Neural progenitor cell (in vitro differentiated cells): ENCODE measurements at regions not wholly inside any gene's neighbourhood (a gene's known extent, or its start where the extent isn't known, plus 50 kb on each side); places are given as distances from the start of the nearest gene placed in this dataset.
A peak's percentile ranks its signal among the peaks of the same experiment; 100 is the strongest.

Source experiments
- DNase-seq: peaks from one replicate; pipeline ENCODE4 v3.0.0-alpha.2; 2016; ENCODE audit warnings: low spot score
- H2AFZ ChIP-seq: fragments of 200-600 bp; sonication (generic); replicated peaks from 2 replicates; pipeline ENCODE4 v1.6.1; 2016; ENCODE audit warnings: antibody characterized with exemption
- H3F3A ChIP-seq: fragments of 200-600 bp; sonication (generic); 2 replicates; pipeline ENCODE4 v1.6.1; 2016; ENCODE audit warnings: antibody characterized with exemption, low read depth
- H3K27ac ChIP-seq: fragments of 200-600 bp; sonication (generic); 2 replicates; pipeline ENCODE4 v1.5.1; 2016; ENCODE audit warnings: mild to moderate bottlenecking
- H3K27me3 ChIP-seq: fragments of 200-600 bp; sonication (generic); 2 replicates; pipeline ENCODE4 v1.6.1; 2016; ENCODE audit warnings: mild to moderate bottlenecking, moderate library complexity
- H3K36me3 ChIP-seq: fragments of 200-600 bp; sonication (generic); 2 replicates; pipeline ENCODE4 v1.5.1; 2016
- H3K4me1 ChIP-seq: fragments of 200-600 bp; sonication (generic); 2 replicates; pipeline ENCODE4 v1.6.1; 2016; ENCODE audit warnings: mixed run types
- H3K4me2 ChIP-seq: fragments of 200-600 bp; sonication (generic); 2 replicates; pipeline ENCODE4 v1.6.1; 2016
- H3K4me3 ChIP-seq: fragments of 200-600 bp; sonication (generic); 2 replicates; pipeline ENCODE4 v1.5.1; 2016
- H3K79me2 ChIP-seq: fragments of 200-600 bp; sonication (generic); 2 replicates; pipeline ENCODE4 v1.6.1; 2016; ENCODE audit warnings: low read depth
- H3K9ac ChIP-seq: fragments of 200-600 bp; sonication (generic); 2 replicates; pipeline ENCODE4 v1.6.1; 2016
- H3K9me3 ChIP-seq: fragments of 200-600 bp; sonication (generic); 2 replicates; pipeline ENCODE4 v1.5.1; 2016; ENCODE audit warnings: low read depth
- H4K20me1 ChIP-seq: fragments of 200-600 bp; sonication (generic); 2 replicates; pipeline ENCODE4 v1.6.1; 2016; ENCODE audit warnings: low read depth
- H3K27ac Mint-ChIP-seq: 3 replicates; pipeline ENCODE4 v1.8.0; 2021; ENCODE audit warnings: mixed read lengths
- H3K27me3 Mint-ChIP-seq: 2 replicates; pipeline ENCODE4 v1.8.0; 2022; ENCODE audit warnings: low read depth, mild to moderate bottlenecking, inconsistent platforms, moderate library complexity, mixed read lengths; ENCODE audit not compliant: insufficient read depth
- H3K36me3 Mint-ChIP-seq: 3 replicates; pipeline ENCODE4 v1.8.0; 2021; ENCODE audit warnings: mixed read lengths
- H3K4me1 Mint-ChIP-seq: 3 replicates; pipeline ENCODE4 v1.8.0; 2021; ENCODE audit warnings: mixed read lengths
- H3K4me3 Mint-ChIP-seq: 3 replicates; pipeline ENCODE4 v1.8.0; 2021; ENCODE audit warnings: mild to moderate bottlenecking, moderate library complexity, mixed read lengths
- H3K9me3 Mint-ChIP-seq: 3 replicates; pipeline ENCODE4 v1.8.0; 2020; ENCODE audit warnings: mixed read lengths
- EZH2 ChIP-seq: fragments of 200-600 bp; sonication (generic); IDR thresholded peaks from 2 replicates; pipeline ENCODE4 v1.6.1; 2017; ENCODE audit warnings: antibody characterized with exemption, mild to moderate bottlenecking, moderate library complexity
- EZH2phosphoT487 ChIP-seq: fragments of 200-600 bp; sonication (generic); IDR thresholded peaks from 2 replicates; pipeline ENCODE4 v1.6.1; 2017; ENCODE audit warnings: antibody characterized with exemption
- TF ChIP-seq, protein P1 (sequence below): fragments of 200-600 bp; sonication (generic); IDR thresholded peaks from 2 replicates; pipeline ENCODE4 v1.5.1; 2017; ENCODE audit warnings: antibody characterized with exemption, mild to moderate bottlenecking

DNA sequence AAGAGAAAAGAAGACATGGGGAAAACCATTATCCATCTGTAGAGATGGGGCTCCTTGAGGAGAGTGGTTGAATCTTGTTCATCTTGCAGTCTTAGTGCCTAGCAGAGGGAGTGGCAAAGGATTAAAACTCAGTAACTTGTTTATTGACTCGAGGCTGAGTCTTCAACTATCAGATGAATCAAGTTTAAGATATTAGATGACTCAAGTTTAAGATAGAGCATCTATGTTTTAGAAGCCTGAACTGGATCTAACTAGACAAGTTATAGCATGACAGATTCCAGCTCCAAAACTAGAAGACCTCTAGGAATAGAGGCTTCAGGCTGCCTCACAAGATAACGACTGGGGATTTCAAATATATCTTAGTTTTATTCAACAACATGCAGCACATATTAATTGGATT is 2277.2 kb upstream of the WWC1 start:
- Histone ChIP-seq H3K9ac (no peak overlapping the region), H3K4me1 (no peaks in the 10 kb centered on the region), H3K79me2 (no peaks in the 10 kb centered on the region), H3K27ac (no peak overlapping the region), H3K27me3 (no peaks in the 10 kb centered on the region), H3K36me3 (no peaks in the 10 kb centered on the region), H3K4me2 (no peak overlapping the region), H3F3A (no peaks in the 10 kb centered on the region), H2AFZ (peak overlapping the region; percentile 6), H3K4me3 (no peak overlapping the region), H4K20me1 (no peaks in the 10 kb centered on the region), H3K9me3 (no peaks in the 10 kb centered on the region)
- Mint-ChIP-seq H3K36me3 (no peaks in the 10 kb centered on the region), H3K4me3 (no peak overlapping the region), H3K27me3 (no peaks in the 10 kb centered on the region), H3K4me1 (no peaks in the 10 kb centered on the region), H3K9me3 (no peaks in the 10 kb centered on the region), H3K27ac (no peak overlapping the region)
- DNase-seq: no peak
- TF ChIP-seq, protein P1, sequence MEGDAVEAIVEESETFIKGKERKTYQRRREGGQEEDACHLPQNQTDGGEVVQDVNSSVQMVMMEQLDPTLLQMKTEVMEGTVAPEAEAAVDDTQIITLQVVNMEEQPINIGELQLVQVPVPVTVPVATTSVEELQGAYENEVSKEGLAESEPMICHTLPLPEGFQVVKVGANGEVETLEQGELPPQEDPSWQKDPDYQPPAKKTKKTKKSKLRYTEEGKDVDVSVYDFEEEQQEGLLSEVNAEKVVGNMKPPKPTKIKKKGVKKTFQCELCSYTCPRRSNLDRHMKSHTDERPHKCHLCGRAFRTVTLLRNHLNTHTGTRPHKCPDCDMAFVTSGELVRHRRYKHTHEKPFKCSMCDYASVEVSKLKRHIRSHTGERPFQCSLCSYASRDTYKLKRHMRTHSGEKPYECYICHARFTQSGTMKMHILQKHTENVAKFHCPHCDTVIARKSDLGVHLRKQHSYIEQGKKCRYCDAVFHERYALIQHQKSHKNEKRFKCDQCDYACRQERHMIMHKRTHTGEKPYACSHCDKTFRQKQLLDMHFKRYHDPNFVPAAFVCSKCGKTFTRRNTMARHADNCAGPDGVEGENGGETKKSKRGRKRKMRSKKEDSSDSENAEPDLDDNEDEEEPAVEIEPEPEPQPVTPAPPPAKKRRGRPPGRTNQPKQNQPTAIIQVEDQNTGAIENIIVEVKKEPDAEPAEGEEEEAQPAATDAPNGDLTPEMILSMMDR: no peak
- TF ChIP-seq EZH2: no peak
- TF ChIP-seq EZH2phosphoT487: no peak

DNA sequence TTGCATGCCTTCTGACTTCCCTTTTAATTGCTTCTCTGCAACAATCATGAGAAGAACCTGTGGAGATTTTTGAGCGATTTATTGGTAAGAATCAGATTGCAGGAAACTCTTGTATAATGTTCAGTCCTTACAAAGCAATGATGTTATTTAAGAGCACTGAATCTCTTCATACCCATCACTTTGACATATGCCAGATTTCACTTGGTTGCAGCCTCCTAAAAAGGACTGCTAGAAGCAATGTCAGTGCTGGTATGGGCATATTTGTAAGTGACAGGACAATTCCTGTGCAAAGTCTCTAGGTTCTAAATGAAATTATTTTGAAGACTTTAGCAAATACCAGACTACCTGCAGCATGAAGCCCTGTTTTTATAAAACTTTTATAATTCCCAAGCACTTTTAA is 2272.7 kb upstream of the WWC1 start:
- H3K4me1 ChIP-seq: no peaks in the 10 kb centered on the region
- no peak for DNase-seq
- no peaks in the 10 kb centered on the region for H3K9me3 Mint-ChIP-seq
- no peak overlapping the region for H3K4me2 ChIP-seq
- no peak overlapping the region for H3K9ac ChIP-seq
- no peaks in the 10 kb centered on the region for H3K27me3 ChIP-seq
- no peak overlapping the region for H3K4me3 Mint-ChIP-seq
- no peak overlapping the region for H3K27ac ChIP-seq
- TF ChIP-seq, protein P1: no peak
- no peak for TF ChIP-seq EZH2phosphoT487
- TF ChIP-seq EZH2: no peak
- no peaks in the 10 kb centered on the region for H3K27me3 Mint-ChIP-seq
- H2AFZ ChIP-seq: peak overlapping the region; percentile 22
- H4K20me1 ChIP-seq: no peaks in the 10 kb centered on the region
- no peaks in the 10 kb centered on the region for H3K79me2 ChIP-seq
- H3K36me3 ChIP-seq: no peaks in the 10 kb centered on the region
- no peaks in the 10 kb centered on the region for H3K4me1 Mint-ChIP-seq
- H3K27ac Mint-ChIP-seq: no peak overlapping the region
- no peak overlapping the region for H3K4me3 ChIP-seq
- H3F3A ChIP-seq: no peaks in the 10 kb centered on the region
- H3K9me3 ChIP-seq: no peaks in the 10 kb centered on the region
- H3K36me3 Mint-ChIP-seq: no peaks in the 10 kb centered on the region

DNA sequence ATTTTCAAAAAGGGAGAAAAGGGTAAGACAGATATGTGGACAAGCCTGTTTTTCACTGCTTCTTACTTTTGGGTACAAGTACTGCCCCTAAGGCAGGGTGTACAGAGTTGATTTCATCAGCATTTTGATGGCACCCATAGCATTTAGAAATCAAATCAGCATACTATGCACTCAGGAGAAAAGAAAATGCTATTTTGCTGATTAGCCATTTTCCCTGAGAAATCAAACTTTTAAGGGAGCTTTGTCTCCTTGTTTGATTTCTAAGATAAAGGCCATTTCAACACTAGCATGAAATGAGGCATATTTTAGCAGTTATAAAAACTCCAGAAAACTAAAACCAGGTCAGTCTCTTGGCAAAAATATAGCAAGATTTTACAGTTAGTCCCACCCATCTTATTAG is 2269.4 kb upstream of the WWC1 start:
- TF ChIP-seq EZH2 (no peak), EZH2phosphoT487 (no peak)
- TF ChIP-seq, protein P1: no peak

DNA sequence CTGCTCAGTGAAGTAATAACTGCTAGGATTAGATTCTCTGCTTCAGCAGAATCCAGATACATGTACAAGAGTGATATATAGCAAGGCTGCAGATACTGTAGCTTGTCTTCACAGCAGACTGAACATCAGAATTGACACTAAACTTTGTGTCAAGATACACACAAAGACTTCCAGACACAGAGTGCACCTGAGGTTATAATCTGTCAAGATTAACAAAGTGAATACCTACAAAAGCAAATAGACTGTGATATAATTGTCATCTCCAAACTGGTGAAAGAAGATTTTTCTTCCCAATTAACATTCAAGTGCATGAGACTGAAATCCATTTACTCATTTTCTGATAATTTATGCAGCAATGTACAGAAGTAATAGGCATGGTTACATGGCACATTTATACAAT is 2266.5 kb upstream of the WWC1 start:
- no peaks in the 10 kb centered on the region for H3K4me1 Mint-ChIP-seq
- no peaks in the 10 kb centered on the region for H3F3A ChIP-seq
- no peaks in the 10 kb centered on the region for H3K27me3 Mint-ChIP-seq
- no peak overlapping the region for H3K4me3 ChIP-seq
- no peak for TF ChIP-seq EZH2
- TF ChIP-seq, protein P1: no peak
- no peak for TF ChIP-seq EZH2phosphoT487
- no peaks in the 10 kb centered on the region for H3K36me3 Mint-ChIP-seq
- no peaks in the 10 kb centered on the region for H3K27me3 ChIP-seq
- H2AFZ ChIP-seq: no peak overlapping the region
- H3K9me3 ChIP-seq: no peaks in the 10 kb centered on the region
- H3K4me3 Mint-ChIP-seq: no peak overlapping the region
- no peak overlapping the region for H3K27ac Mint-ChIP-seq
- no peaks in the 10 kb centered on the region for H3K36me3 ChIP-seq
- H3K4me1 ChIP-seq: no peaks in the 10 kb centered on the region
- H3K27ac ChIP-seq: no peak overlapping the region
- DNase-seq: no peak
- no peaks in the 10 kb centered on the region for H3K79me2 ChIP-seq
- no peak overlapping the region for H3K4me2 ChIP-seq
- H4K20me1 ChIP-seq: no peaks in the 10 kb centered on the region
- no peaks in the 10 kb centered on the region for H3K9me3 Mint-ChIP-seq
- H3K9ac ChIP-seq: no peak overlapping the region

More for the DNA sequence above, 2269.4 kb upstream of the WWC1 start:
- no peak overlapping the region for H3K4me3 ChIP-seq
- no peaks in the 10 kb centered on the region for H3F3A ChIP-seq
- no peaks in the 10 kb centered on the region for H3K4me1 Mint-ChIP-seq
- DNase-seq: no peak
- no peaks in the 10 kb centered on the region for H3K27me3 Mint-ChIP-seq
- no peak overlapping the region for H3K4me2 ChIP-seq
- H3K36me3 ChIP-seq: no peaks in the 10 kb centered on the region
- no peak overlapping the region for H3K9ac ChIP-seq
- H3K27ac ChIP-seq: no peak overlapping the region
- no peak overlapping the region for H3K27ac Mint-ChIP-seq
- H4K20me1 ChIP-seq: no peaks in the 10 kb centered on the region
- no peaks in the 10 kb centered on the region for H3K9me3 Mint-ChIP-seq
- no peaks in the 10 kb centered on the region for H3K36me3 Mint-ChIP-seq
- H3K4me1 ChIP-seq: no peaks in the 10 kb centered on the region
- peak overlapping the region; percentile 20 for H2AFZ ChIP-seq
- H3K9me3 ChIP-seq: no peaks in the 10 kb centered on the region
- H3K4me3 Mint-ChIP-seq: no peak overlapping the region
- no peaks in the 10 kb centered on the region for H3K27me3 ChIP-seq
- no peaks in the 10 kb centered on the region for H3K79me2 ChIP-seq
